H9 (cell line): ENCODE measurements at regions not wholly inside any gene's neighbourhood (a gene's known extent, or its start where the extent isn't known, plus 50 kb on each side); places are given as distances from the start of the nearest gene placed in this dataset.

Source experiments
- DNase-seq: peaks from one replicate; pipeline ENCODE4 v3.0.0-alpha.2; 2017
- H2AFZ ChIP-seq: one replicate; pipeline ENCODE4 v1.6.1; 2013; ENCODE audit warnings: mild to moderate bottlenecking, low read length, control low read depth, moderate library complexity
- H2AK5ac ChIP-seq: 2 replicates; pipeline ENCODE4 v1.6.1; 2013; ENCODE audit warnings: low read length, control low read depth, mixed read lengths; ENCODE audit not compliant: insufficient read length
- H2BK120ac ChIP-seq: one replicate; pipeline ENCODE4 v1.6.1; 2013; ENCODE audit warnings: low read depth, mild to moderate bottlenecking, low read length, control low read depth, inconsistent platforms; ENCODE audit not compliant: poor library complexity, severe bottlenecking
- H2BK12ac ChIP-seq: 2 replicates; pipeline ENCODE4 v1.6.1; 2013; ENCODE audit warnings: low read length, control low read depth, mixed read lengths, low read depth; ENCODE audit not compliant: insufficient read length
- H2BK15ac ChIP-seq: 2 replicates; pipeline ENCODE4 v1.6.1; 2013; ENCODE audit warnings: low read depth, low read length, control low read depth
- H2BK20ac ChIP-seq: one replicate; pipeline ENCODE4 v1.6.1; 2013; ENCODE audit warnings: low read depth, mild to moderate bottlenecking, low read length, control low read depth, inconsistent platforms; ENCODE audit not compliant: poor library complexity, severe bottlenecking
- H2BK5ac ChIP-seq: 2 replicates; pipeline ENCODE4 v1.6.1; 2013; ENCODE audit warnings: low read length, control low read depth, mixed read lengths; ENCODE audit not compliant: insufficient read length
- H3K14ac ChIP-seq: 2 replicates; pipeline ENCODE4 v1.6.1; 2013; ENCODE audit warnings: low read length, control low read depth; ENCODE audit not compliant: insufficient read depth
- H3K18ac ChIP-seq: 2 replicates; pipeline ENCODE4 v1.6.1; 2013; ENCODE audit warnings: low read depth, mild to moderate bottlenecking, mixed read lengths, low read length, control low read depth; ENCODE audit not compliant: insufficient read length
- H3K23ac ChIP-seq: 2 replicates; pipeline ENCODE4 v1.6.1; 2013; ENCODE audit warnings: low read length, control low read depth, mixed read lengths, low read depth; ENCODE audit not compliant: insufficient read length
- H3K23me2 ChIP-seq: 2 replicates; pipeline ENCODE4 v1.6.1; 2013; ENCODE audit warnings: low read depth, mild to moderate bottlenecking, mixed read lengths, low read length, control low read depth; ENCODE audit not compliant: insufficient read length, poor library complexity, severe bottlenecking
- H3K27ac ChIP-seq: 2 replicates; pipeline ENCODE4 v1.5.1; 2013; ENCODE audit warnings: low read length, control low read depth, mixed read lengths, low read depth; ENCODE audit not compliant: insufficient read length
- H3K27me3 ChIP-seq: 2 replicates; pipeline ENCODE4 v1.6.1; 2013; ENCODE audit warnings: low read length, control low read depth, inconsistent platforms; ENCODE audit not compliant: insufficient read depth
- H3K4ac ChIP-seq: 2 replicates; pipeline ENCODE4 v1.6.1; 2013; ENCODE audit warnings: low read depth, mild to moderate bottlenecking, control low read depth, inconsistent platforms, low read length, moderate library complexity
- H3K4me1 ChIP-seq: 2 replicates; pipeline ENCODE4 v1.6.1; 2013; ENCODE audit warnings: low read length, control low read depth, inconsistent platforms; ENCODE audit not compliant: insufficient read depth
- H3K4me2 ChIP-seq: 2 replicates; pipeline ENCODE4 v1.6.1; 2013; ENCODE audit warnings: low read length, control low read depth, mixed read lengths; ENCODE audit not compliant: insufficient read length, insufficient read depth
- H3K56ac ChIP-seq: 2 replicates; pipeline ENCODE4 v1.6.1; 2013; ENCODE audit warnings: low read depth, mild to moderate bottlenecking, mixed read lengths, low read length, control low read depth; ENCODE audit not compliant: insufficient read length
- H3K79me1 ChIP-seq: 2 replicates; pipeline ENCODE4 v1.6.1; 2013; ENCODE audit warnings: low read depth, mild to moderate bottlenecking, moderate library complexity, low read length, control low read depth, inconsistent platforms; ENCODE audit not compliant: insufficient read depth, poor library complexity, severe bottlenecking
- H3K79me2 ChIP-seq: 2 replicates; pipeline ENCODE4 v1.6.1; 2013; ENCODE audit warnings: low read length, control low read depth, inconsistent platforms; ENCODE audit not compliant: insufficient read depth
- H3K9ac ChIP-seq: 2 replicates; pipeline ENCODE4 v1.6.1; 2013; ENCODE audit warnings: low read length, control low read depth, mixed read lengths; ENCODE audit not compliant: insufficient read length; ENCODE audit errors: extremely low read depth
- H3K9me3 ChIP-seq: one replicate; pipeline ENCODE4 v1.6.1; 2013; ENCODE audit warnings: low read depth, low read length, inconsistent platforms; ENCODE audit not compliant: control insufficient read depth
- H3T11ph ChIP-seq: one replicate; pipeline ENCODE4 v1.6.1; 2013; ENCODE audit warnings: mild to moderate bottlenecking, low read length, control low read depth, inconsistent platforms
- H4K20me1 ChIP-seq: one replicate; pipeline ENCODE4 v1.6.1; 2013; ENCODE audit not compliant: control insufficient read depth, insufficient read length, insufficient read depth
- H4K5ac ChIP-seq: 2 replicates; pipeline ENCODE4 v1.6.1; 2013; ENCODE audit warnings: low read depth, mild to moderate bottlenecking, mixed read lengths, low read length, control low read depth; ENCODE audit not compliant: insufficient read length
- H4K8ac ChIP-seq: replicated peaks from 2 replicates; pipeline ENCODE4 v1.6.1; 2013; ENCODE audit warnings: low read length, control low read depth, mixed read lengths, low read depth; ENCODE audit not compliant: insufficient read length
- H4K91ac ChIP-seq: 2 replicates; pipeline ENCODE4 v1.6.1; 2013; ENCODE audit warnings: low read depth, mild to moderate bottlenecking, moderate library complexity, mixed read lengths, low read length, control low read depth; ENCODE audit not compliant: insufficient read length
- H3K27ac Mint-ChIP-seq, 3 experiments: 2 replicates in 2 of 3; 3 replicates in 1 of 3; pipeline ENCODE4 v1.8.0; 2020 to 2021; ENCODE audit warnings: mixed read lengths in 3 of 3, mild to moderate bottlenecking in 1 of 3, moderate library complexity in 1 of 3
- H3K27me3 Mint-ChIP-seq: 2 replicates; pipeline ENCODE4 v1.8.0; 2021; ENCODE audit warnings: low read depth, mild to moderate bottlenecking, moderate library complexity, mixed read lengths
- H3K36me3 Mint-ChIP-seq, 3 experiments: 2 replicates in 2 of 3; 3 replicates in 1 of 3; pipeline ENCODE4 v1.8.0; 2020 to 2021; ENCODE audit warnings: low read depth in 3 of 3, mixed read lengths in 3 of 3; ENCODE audit not compliant: insufficient read depth in 1 of 3
- H3K4me1 Mint-ChIP-seq, 2 experiments: 2 replicates each; pipeline ENCODE4 v1.8.0; 2020; ENCODE audit warnings: mixed read lengths in 2 of 2
- H3K4me3 Mint-ChIP-seq, 2 experiments: 2 replicates in 1 of 2; 3 replicates in 1 of 2; pipeline ENCODE4 v1.8.0; 2020 to 2021; ENCODE audit warnings: mild to moderate bottlenecking in 2 of 2, mixed read lengths in 2 of 2, moderate library complexity in 1 of 2
- H3K9me3 Mint-ChIP-seq, 2 experiments: 2 replicates in 1 of 2; 3 replicates in 1 of 2; pipeline ENCODE4 v1.8.0; 2020; ENCODE audit warnings: mild to moderate bottlenecking in 2 of 2, mixed read lengths in 2 of 2, moderate library complexity in 1 of 2
- CTCF ChIP-seq: fragments of 200-600 bp; sonication (generic); conservative IDR thresholded peaks from 3 replicates; pipeline ENCODE4 v1.8.0; 2021; ENCODE audit warnings: antibody characterized with exemption, mild to moderate bottlenecking
- WGBS: extraction: QIAGEN DNeasy Blood & Tissue Kit; methylation state at CpG from one replicate; pipeline ENCODE4 v1.1.7; 2013; ENCODE audit warnings: missing lambda C conversion rate, low lambda C conversion rate, mixed read lengths; ENCODE audit not compliant: insufficient read length; ENCODE audit errors: extremely low coverage; 5-methylcytosine and 5-hydroxymethylcytosine counted together

GRCh38 chr4:124505211-124505610 lies 207.3 kb downstream of the ANKRD50 start:
- Mint-ChIP-seq H3K27ac (no peak overlapping the region; a peak in 1 of 7 replicates), H3K27me3 (no peaks in the 10 kb centered on the region), H3K4me3 (no peak overlapping the region), H3K4me1 (no peaks in the 10 kb centered on the region), H3K36me3 (no peaks in the 10 kb centered on the region), H3K9me3 (no peaks in the 10 kb centered on the region)
- no peak overlapping the region for H3K27ac ChIP-seq
- no CpG with 5 or more reads among the region's 2 CpGs for WGBS
- no peak overlapping the region for H2BK120ac ChIP-seq
- no peak overlapping the region for H4K91ac ChIP-seq
- no peak overlapping the region for H3K9ac ChIP-seq
- no peak overlapping the region for H2BK20ac ChIP-seq
- no peak overlapping the region for H4K5ac ChIP-seq
- H2BK12ac ChIP-seq, result no peak overlapping the region
- no peaks in the 10 kb centered on the region for H3K9me3 ChIP-seq
- H3K23me2 ChIP-seq, result no peaks in the 10 kb centered on the region
- H4K8ac ChIP-seq, result no peak overlapping the region
- no peaks in the 10 kb centered on the region for H4K20me1 ChIP-seq
- no peaks in the 10 kb centered on the region; the same call in 1 of the 2 replicates for H3K4me1 ChIP-seq
- no peak overlapping the region for H3K23ac ChIP-seq
- no peaks in the 10 kb centered on the region for H3K79me1 ChIP-seq
- no peak overlapping the region for H3K18ac ChIP-seq
- DNase-seq, result no peak
- no peak overlapping the region for H3K4me2 ChIP-seq
- H2AFZ ChIP-seq, result no peak overlapping the region
- H2BK15ac ChIP-seq, result no peak overlapping the region
- H3K27me3 ChIP-seq, result no peaks in the 10 kb centered on the region
- H2AK5ac ChIP-seq, result no peak overlapping the region
- TF ChIP-seq CTCF, result no peak
- no peak overlapping the region for H3T11ph ChIP-seq
- no peaks in the 10 kb centered on the region for H3K79me2 ChIP-seq
- no peak overlapping the region for H3K56ac ChIP-seq
- H3K14ac ChIP-seq, result no peak overlapping the region
- no peak overlapping the region for H3K4ac ChIP-seq
- H2BK5ac ChIP-seq, result no peak overlapping the region
